ENCODE measurements at regions not wholly inside any gene's neighbourhood (a gene's known extent, or its start where the extent isn't known, plus 50 kb on each side); places are given as distances from the start of the nearest gene placed in this dataset.

GRCh38 chr12:28896421-28896820, 252.7 kb upstream of the FAR2 start:
- TF ChIP-seq FOXA1 (IDR thresholded peaks at IDR 0.05) (no peak), BHLHE40 (IDR thresholded peaks at IDR 0.05; ENCODE audit: borderline replicate concordance) (no peak), L3MBTL2 (conservative IDR thresholded peaks at IDR 0.05) (no peak), NFRKB (IDR thresholded peaks at IDR 0.05) (no peak), SUZ12 (IDR thresholded peaks at IDR 0.05) (no peak), FOXM1 (IDR thresholded peaks at IDR 0.05; ENCODE audit: borderline replicate concordance) (no peak), HDGF (IDR thresholded peaks at IDR 0.05; ENCODE audit: borderline replicate concordance) (no peak), ARNT (IDR thresholded peaks at IDR 0.05) (no peak), LEF1 (IDR thresholded peaks at IDR 0.05; ENCODE audit: borderline replicate concordance) (no peak), FOXK2 (IDR thresholded peaks at IDR 0.05) (no peak), ELF4 (IDR thresholded peaks at IDR 0.05) (no peak)
- TF ChIP-seq, protein P1, sequence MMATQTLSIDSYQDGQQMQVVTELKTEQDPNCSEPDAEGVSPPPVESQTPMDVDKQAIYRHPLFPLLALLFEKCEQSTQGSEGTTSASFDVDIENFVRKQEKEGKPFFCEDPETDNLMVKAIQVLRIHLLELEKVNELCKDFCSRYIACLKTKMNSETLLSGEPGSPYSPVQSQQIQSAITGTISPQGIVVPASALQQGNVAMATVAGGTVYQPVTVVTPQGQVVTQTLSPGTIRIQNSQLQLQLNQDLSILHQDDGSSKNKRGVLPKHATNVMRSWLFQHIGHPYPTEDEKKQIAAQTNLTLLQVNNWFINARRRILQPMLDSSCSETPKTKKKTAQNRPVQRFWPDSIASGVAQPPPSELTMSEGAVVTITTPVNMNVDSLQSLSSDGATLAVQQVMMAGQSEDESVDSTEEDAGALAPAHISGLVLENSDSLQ (IDR thresholded peaks at IDR 0.05) = no peak
